ENCODE measurements at regions not wholly inside any gene's neighbourhood (a gene's known extent, or its start where the extent isn't known, plus 50 kb on each side); places are given as distances from the start of the nearest gene placed in this dataset.

GRCh38 chr13:62684359-62684758 lies 1268.7 kb upstream of the PCDH20 start:
- TF ChIP-seq ZNF384 (IDR thresholded peaks at IDR 0.05): 0 out of 2 replicates have a peak, but pooled peaks have one; percentile 21
- no peak for TF ChIP-seq CTBP1 (IDR thresholded peaks at IDR 0.05; ENCODE audit: borderline replicate concordance)
- no peak for TF ChIP-seq SUZ12 (IDR thresholded peaks at IDR 0.05)
- TF ChIP-seq, protein P1, sequence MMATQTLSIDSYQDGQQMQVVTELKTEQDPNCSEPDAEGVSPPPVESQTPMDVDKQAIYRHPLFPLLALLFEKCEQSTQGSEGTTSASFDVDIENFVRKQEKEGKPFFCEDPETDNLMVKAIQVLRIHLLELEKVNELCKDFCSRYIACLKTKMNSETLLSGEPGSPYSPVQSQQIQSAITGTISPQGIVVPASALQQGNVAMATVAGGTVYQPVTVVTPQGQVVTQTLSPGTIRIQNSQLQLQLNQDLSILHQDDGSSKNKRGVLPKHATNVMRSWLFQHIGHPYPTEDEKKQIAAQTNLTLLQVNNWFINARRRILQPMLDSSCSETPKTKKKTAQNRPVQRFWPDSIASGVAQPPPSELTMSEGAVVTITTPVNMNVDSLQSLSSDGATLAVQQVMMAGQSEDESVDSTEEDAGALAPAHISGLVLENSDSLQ (IDR thresholded peaks at IDR 0.05): no peak
- TF ChIP-seq TARDBP (IDR thresholded peaks at IDR 0.05): no peak
- POLR2A ChIA-PET: no interaction called here
- CTCF ChIA-PET: interaction anchor here (0.7 kb wide), 1 partner anchor 10 kb away, joined by 3 read pairs; no protein-coding TSS in a partner anchor
- DNase-seq (ENCODE audit: extremely low spot score): no peak

DNA sequence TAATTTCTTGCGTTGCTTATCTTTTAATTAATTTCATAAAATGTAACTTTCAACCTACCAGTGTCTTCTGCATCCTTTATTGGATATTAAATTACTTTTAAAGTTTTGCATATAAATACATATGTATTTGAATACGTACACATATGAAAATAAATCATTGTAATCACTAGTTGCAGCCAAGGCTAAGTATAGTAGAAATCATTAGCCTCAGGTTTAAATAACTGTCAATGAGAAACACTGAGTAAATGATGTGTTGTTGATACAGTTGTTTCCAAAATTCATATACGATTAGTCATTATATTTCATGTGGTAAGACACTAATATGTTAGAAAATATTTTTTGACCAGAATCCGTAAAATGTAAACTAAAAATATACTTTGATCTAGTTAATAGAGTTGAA lies 1267.1 kb upstream of the PCDH20 start:
- POLR2A ChIA-PET: no interaction called here
- no peak for DNase-seq (ENCODE audit: extremely low spot score)
- no peak for TF ChIP-seq FOXA1 (IDR thresholded peaks at IDR 0.05)
- peak; percentile 55; the same call in 1 of the 2 replicates for TF ChIP-seq SUZ12 (IDR thresholded peaks at IDR 0.05)
- no peak for TF ChIP-seq NFRKB (IDR thresholded peaks at IDR 0.05)
- no peak for TF ChIP-seq SP1 (IDR thresholded peaks at IDR 0.05)
- TF ChIP-seq CTBP1 (IDR thresholded peaks at IDR 0.05; ENCODE audit: borderline replicate concordance): no peak
- TF ChIP-seq, protein P1 (IDR thresholded peaks at IDR 0.05): no peak
- no peak for TF ChIP-seq TARDBP (IDR thresholded peaks at IDR 0.05)
- TF ChIP-seq BHLHE40 (IDR thresholded peaks at IDR 0.05; ENCODE audit: borderline replicate concordance): no peak
- TF ChIP-seq ZNF384 (IDR thresholded peaks at IDR 0.05): no peak
- 0 out of 2 replicates have a peak, but pooled peaks have one; percentile 54 for TF ChIP-seq FOXK2 (IDR thresholded peaks at IDR 0.05)
- TF ChIP-seq LEF1 (IDR thresholded peaks at IDR 0.05; ENCODE audit: borderline replicate concordance): no peak
- TF ChIP-seq HDGF (IDR thresholded peaks at IDR 0.05; ENCODE audit: borderline replicate concordance): no peak
- CTCF ChIA-PET: no interaction called here

GRCh38 chr13:62678039-62678438 lies 1262.4 kb upstream of the PCDH20 start:
- TF ChIP-seq CTBP1 (IDR thresholded peaks at IDR 0.05; ENCODE audit: borderline replicate concordance) (no peak), L3MBTL2 (conservative IDR thresholded peaks at IDR 0.05) (no peak), ARNT (IDR thresholded peaks at IDR 0.05) (no peak), FOXA1 (IDR thresholded peaks at IDR 0.05) (no peak), BHLHE40 (IDR thresholded peaks at IDR 0.05; ENCODE audit: borderline replicate concordance) (no peak), FOXM1 (IDR thresholded peaks at IDR 0.05; ENCODE audit: borderline replicate concordance) (no peak), TARDBP (IDR thresholded peaks at IDR 0.05) (no peak), HDGF (IDR thresholded peaks at IDR 0.05; ENCODE audit: borderline replicate concordance) (no peak), FOXK2 (IDR thresholded peaks at IDR 0.05) (no peak), SUZ12 (IDR thresholded peaks at IDR 0.05) (no peak), ZNF384 (IDR thresholded peaks at IDR 0.05) (no peak), LEF1 (IDR thresholded peaks at IDR 0.05; ENCODE audit: borderline replicate concordance) (no peak), NFRKB (IDR thresholded peaks at IDR 0.05) (no peak), SP1 (IDR thresholded peaks at IDR 0.05) (no peak), ELF4 (IDR thresholded peaks at IDR 0.05) (no peak)
- TF ChIP-seq, protein P1 (IDR thresholded peaks at IDR 0.05): no peak
- DNase-seq (ENCODE audit: extremely low spot score): no peak
- CTCF ChIA-PET: interaction anchor here (0.6 kb wide), 1 partner anchor 275 kb away, joined by 3 read pairs; no protein-coding TSS in a partner anchor
- POLR2A ChIA-PET: no interaction called here

- TF ChIP-seq NFRKB (IDR thresholded peaks at IDR 0.05) (no peak; the same call in 1 of the 2 replicates), HDGF (IDR thresholded peaks at IDR 0.05; ENCODE audit: borderline replicate concordance) (no peak)
- DNase-seq (ENCODE audit: extremely low spot score): no peak
- CTCF ChIA-PET: no interaction called here
- POLR2A ChIA-PET: no interaction called here
Measured at GRCh38 chr13:62663767-62664166, 1248.1 kb upstream of the PCDH20 start.

DNA sequence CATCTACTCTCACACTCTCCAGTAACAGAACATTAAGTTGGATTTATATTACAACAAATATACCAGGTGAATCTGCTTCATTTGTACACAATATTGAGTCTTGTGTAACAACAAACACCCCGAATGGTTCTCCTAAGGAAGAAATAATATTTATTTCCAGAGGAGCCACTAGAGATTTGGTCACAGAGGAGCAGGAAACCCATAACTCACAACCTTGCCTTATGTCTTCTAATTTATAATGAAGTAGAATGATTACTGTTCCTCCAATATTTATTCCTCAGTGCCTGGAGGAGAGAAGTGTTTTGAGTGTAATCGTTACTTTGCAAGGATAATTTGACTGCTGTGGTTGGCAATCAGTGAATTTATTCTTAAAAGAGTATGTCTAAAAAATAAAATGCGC lies 1243.7 kb upstream of the PCDH20 start:
- CTCF ChIA-PET: no interaction called here
- TF ChIP-seq ARNT (IDR thresholded peaks at IDR 0.05) (no peak), BHLHE40 (IDR thresholded peaks at IDR 0.05; ENCODE audit: borderline replicate concordance) (no peak), CTBP1 (IDR thresholded peaks at IDR 0.05; ENCODE audit: borderline replicate concordance) (no peak), FOXM1 (IDR thresholded peaks at IDR 0.05; ENCODE audit: borderline replicate concordance) (no peak), L3MBTL2 (conservative IDR thresholded peaks at IDR 0.05) (no peak), ELF4 (IDR thresholded peaks at IDR 0.05) (no peak), SP1 (IDR thresholded peaks at IDR 0.05) (no peak), HDGF (IDR thresholded peaks at IDR 0.05; ENCODE audit: borderline replicate concordance) (no peak), TARDBP (IDR thresholded peaks at IDR 0.05) (no peak), SUZ12 (IDR thresholded peaks at IDR 0.05) (no peak), NFRKB (IDR thresholded peaks at IDR 0.05) (no peak), LEF1 (IDR thresholded peaks at IDR 0.05; ENCODE audit: borderline replicate concordance) (no peak), FOXA1 (IDR thresholded peaks at IDR 0.05) (no peak), ZNF384 (IDR thresholded peaks at IDR 0.05) (no peak), FOXK2 (IDR thresholded peaks at IDR 0.05) (no peak)
- TF ChIP-seq, protein P1 (IDR thresholded peaks at IDR 0.05): no peak
- no peak for DNase-seq (ENCODE audit: extremely low spot score)
- POLR2A ChIA-PET: no interaction called here

DNA sequence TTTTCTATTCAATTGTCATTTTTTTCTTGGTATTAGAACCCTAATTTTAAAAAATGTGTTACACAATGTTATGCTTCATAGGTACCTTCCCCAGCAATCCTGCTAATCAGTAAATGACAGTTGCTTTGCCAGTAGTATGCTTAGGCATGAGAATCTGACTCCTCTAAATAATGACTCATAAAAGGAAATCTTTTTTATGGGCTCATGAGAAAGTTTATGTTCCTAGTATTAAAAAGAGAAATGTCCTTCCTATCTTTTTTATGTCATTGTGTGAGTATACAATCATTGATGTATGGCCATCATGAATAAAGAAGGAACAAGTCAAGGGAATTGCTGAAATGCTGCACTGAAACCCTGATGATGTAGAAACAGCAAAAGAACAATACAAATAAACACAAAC lies 1237.7 kb upstream of the PCDH20 start:
- ChIA-PET POLR2A (no interaction called here), CTCF (interaction anchor here (0.6 kb wide), 1 partner anchor 853 kb away, joined by 3 read pairs; no protein-coding TSS in a partner anchor)
- TF ChIP-seq SP1 (IDR thresholded peaks at IDR 0.05) (0 out of 2 replicates have a peak, but pooled peaks have one; percentile 19), HDGF (IDR thresholded peaks at IDR 0.05; ENCODE audit: borderline replicate concordance) (no peak), CTBP1 (IDR thresholded peaks at IDR 0.05; ENCODE audit: borderline replicate concordance) (peak; percentile 57; the same call in 1 of the 2 replicates), ELF4 (IDR thresholded peaks at IDR 0.05) (no peak), TARDBP (IDR thresholded peaks at IDR 0.05) (no peak), LEF1 (IDR thresholded peaks at IDR 0.05; ENCODE audit: borderline replicate concordance) (no peak), BHLHE40 (IDR thresholded peaks at IDR 0.05; ENCODE audit: borderline replicate concordance) (no peak), SUZ12 (IDR thresholded peaks at IDR 0.05) (no peak)
- TF ChIP-seq, protein P1 (IDR thresholded peaks at IDR 0.05): peak; percentile 61; the same call in 1 of the 2 replicates
- DNase-seq (ENCODE audit: extremely low spot score): no peak

Data from HEK293T (cell line).